ENCODE measurements at regions not wholly inside any gene's neighbourhood (a gene's known extent, or its start where the extent isn't known, plus 50 kb on each side); places are given as distances from the start of the nearest gene placed in this dataset.
"Not testable (repeated sequence)": the region's sequence is repeated elsewhere in the genome, so short reads cannot be mapped to it uniquely, and the experiment has no call there.

DNA sequence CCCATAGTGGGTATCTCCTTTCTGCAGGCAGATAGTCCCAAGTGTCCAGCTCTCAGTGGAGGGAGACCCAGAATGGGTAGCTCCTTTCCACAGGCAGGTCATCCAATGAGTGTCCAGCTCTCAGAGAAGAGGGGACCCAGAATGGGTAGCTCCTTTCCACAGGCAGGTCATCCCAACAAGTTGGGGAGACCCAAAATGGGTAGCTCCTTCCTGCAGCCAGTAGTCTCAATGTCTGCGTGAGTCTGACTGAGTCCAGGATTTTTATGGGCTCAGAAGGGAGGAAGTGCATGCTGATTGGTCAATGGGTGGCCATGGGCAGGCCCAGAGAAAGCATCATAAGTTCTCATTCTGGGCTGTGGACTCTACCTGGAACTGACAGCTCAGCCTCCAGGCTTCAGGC lies 150.7 kb upstream of the P2RY1 start:
- Histone ChIP-seq H3K27ac (ENCODE audit: low read depth, low read length) (no peak overlapping the region), H3K9ac (ENCODE audit: low read length) (no peak overlapping the region), H2AFZ (ENCODE audit: low read depth, low read length, severe bottlenecking) (no peak overlapping the region), H3K9me2 (replicated peaks; ENCODE audit: insufficient read depth, low read length) (no peaks in the 10 kb centered on the region), H3F3A (ENCODE audit: insufficient read depth) (no peaks in the 10 kb centered on the region), H3K9me3 (ENCODE audit: insufficient read depth, low read length) (no peaks in the 10 kb centered on the region), H3K36me3 (ENCODE audit: low read length) (no peaks in the 10 kb centered on the region), H4K20me1 (ENCODE audit: low read depth, low read length) (no peaks in the 10 kb centered on the region), H3K27me3 (ENCODE audit: low read length) (no peaks in the 10 kb centered on the region), H3K4me3 (ENCODE audit: insufficient read depth, low read length, poor library complexity, severe bottlenecking) (no peak overlapping the region), H3K4me2 (ENCODE audit: low read depth, low read length, poor library complexity, severe bottlenecking) (no peak overlapping the region), H3K79me2 (ENCODE audit: insufficient read depth, low read length) (no peaks in the 10 kb centered on the region)
- no peak for TF ChIP-seq CTCF (IDR thresholded peaks at IDR 0.05; ENCODE audit: insufficient read depth, low read length, poor library complexity, severe bottlenecking)
- TF ChIP-seq EZH2phosphoT487 (conservative IDR thresholded peaks at IDR 0.05; ENCODE audit: low read length): no peak

- no peak for TF ChIP-seq EZH2phosphoT487 (conservative IDR thresholded peaks at IDR 0.05; ENCODE audit: low read length)
- TF ChIP-seq CTCF (IDR thresholded peaks at IDR 0.05; ENCODE audit: insufficient read depth, low read length, poor library complexity, severe bottlenecking): no peak
- no peaks in the 10 kb centered on the region for H3K9me3 ChIP-seq (ENCODE audit: insufficient read depth, low read length)
These were observed 146.6 kb upstream of the P2RY1 start for GRCh38 chr3:152688313-152688712.

DNA sequence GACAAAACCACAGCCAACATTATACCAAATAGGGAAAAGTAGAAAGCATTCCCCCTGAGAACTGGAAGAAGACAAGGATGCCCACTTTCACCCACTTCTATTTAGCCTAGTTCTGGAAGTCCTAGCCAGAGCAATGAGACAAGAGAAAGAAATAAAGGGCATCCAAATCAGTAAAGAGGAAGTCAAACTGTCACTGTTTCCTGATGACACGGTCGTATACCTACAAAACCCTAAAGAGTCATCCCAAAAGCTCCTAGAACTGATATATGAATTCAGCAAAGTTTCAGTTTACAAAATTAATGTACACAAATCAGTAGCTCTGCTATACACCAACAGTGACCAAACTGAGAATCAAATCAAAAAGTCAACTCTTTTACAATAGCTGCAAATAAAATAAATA lies 142.6 kb upstream of the P2RY1 start:
- H3F3A ChIP-seq (ENCODE audit: insufficient read depth); H3K9me3 ChIP-seq (ENCODE audit: insufficient read depth, low read length); H3K79me2 ChIP-seq (ENCODE audit: insufficient read depth, low read length); H4K20me1 ChIP-seq (ENCODE audit: low read depth, low read length); H3K9me2 ChIP-seq (replicated peaks; ENCODE audit: insufficient read depth, low read length); H3K27ac ChIP-seq (ENCODE audit: low read depth, low read length); H3K36me3 ChIP-seq (ENCODE audit: low read length); H3K9ac ChIP-seq (ENCODE audit: low read length); H3K4me2 ChIP-seq (ENCODE audit: low read depth, low read length, poor library complexity, severe bottlenecking); H3K27me3 ChIP-seq (ENCODE audit: low read length); H2AFZ ChIP-seq (ENCODE audit: low read depth, low read length, severe bottlenecking); H3K4me3 ChIP-seq (ENCODE audit: insufficient read depth, low read length, poor library complexity, severe bottlenecking): not testable (repeated sequence)

More at GRCh38 chr3:152688313-152688712, 146.6 kb upstream of the P2RY1 start:
- Histone ChIP-seq H3K9ac (ENCODE audit: low read length) (no peak overlapping the region), H3K4me2 (ENCODE audit: low read depth, low read length, poor library complexity, severe bottlenecking) (no peak overlapping the region), H3K36me3 (ENCODE audit: low read length) (no peaks in the 10 kb centered on the region), H3K9me2 (replicated peaks; ENCODE audit: insufficient read depth, low read length) (no peaks in the 10 kb centered on the region), H3F3A (ENCODE audit: insufficient read depth) (no peaks in the 10 kb centered on the region), H3K27me3 (ENCODE audit: low read length) (no peaks in the 10 kb centered on the region), H3K4me3 (ENCODE audit: insufficient read depth, low read length, poor library complexity, severe bottlenecking) (no peak overlapping the region), H4K20me1 (ENCODE audit: low read depth, low read length) (no peaks in the 10 kb centered on the region), H3K79me2 (ENCODE audit: insufficient read depth, low read length) (no peaks in the 10 kb centered on the region), H3K27ac (ENCODE audit: low read depth, low read length) (no peak overlapping the region), H2AFZ (ENCODE audit: low read depth, low read length, severe bottlenecking) (no peak overlapping the region)

DNA sequence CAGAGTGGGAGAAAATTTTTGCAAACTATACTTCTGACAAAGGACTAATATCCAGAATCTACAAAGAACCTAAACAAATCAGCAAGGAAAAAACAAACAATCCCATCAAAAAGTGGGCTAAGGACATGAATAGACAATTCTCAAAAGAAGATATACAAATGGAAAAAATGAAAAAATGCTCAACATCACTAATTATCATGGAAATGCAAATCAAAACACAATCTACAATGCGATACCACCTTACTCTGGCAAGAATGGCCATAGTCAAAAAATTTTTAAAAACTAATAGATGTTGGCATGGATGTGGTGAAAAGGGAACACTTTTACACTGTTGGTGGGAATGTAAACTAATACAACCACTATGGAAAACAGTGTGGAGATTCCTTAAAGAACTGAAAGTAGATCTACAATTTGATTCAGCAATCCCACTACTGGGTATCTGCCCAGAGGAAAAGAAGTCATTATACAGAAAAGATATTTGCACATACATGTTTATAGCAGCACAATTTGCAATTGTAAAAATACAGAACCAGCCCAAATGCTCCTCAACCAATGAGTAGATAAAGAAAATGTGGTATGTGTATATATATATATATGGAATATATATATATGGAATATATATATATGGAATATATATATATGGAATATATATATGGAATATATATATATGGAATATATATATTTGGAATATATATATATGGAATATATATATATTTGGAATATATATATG lies 141.2 kb upstream of the P2RY1 start:
- not testable (repeated sequence) for H3K9me2 ChIP-seq (replicated peaks; ENCODE audit: insufficient read depth, low read length); H3K9me3 ChIP-seq (ENCODE audit: insufficient read depth, low read length); H3F3A ChIP-seq (ENCODE audit: insufficient read depth); H3K36me3 ChIP-seq (ENCODE audit: low read length); H4K20me1 ChIP-seq (ENCODE audit: low read depth, low read length); H3K79me2 ChIP-seq (ENCODE audit: insufficient read depth, low read length); H3K9ac ChIP-seq (ENCODE audit: low read length); H2AFZ ChIP-seq (ENCODE audit: low read depth, low read length, severe bottlenecking); H3K4me3 ChIP-seq (ENCODE audit: insufficient read depth, low read length, poor library complexity, severe bottlenecking); H3K27me3 ChIP-seq (ENCODE audit: low read length); H3K4me2 ChIP-seq (ENCODE audit: low read depth, low read length, poor library complexity, severe bottlenecking); H3K27ac ChIP-seq (ENCODE audit: low read depth, low read length)

Data from SU-DHL-6 (cell line).